ENCODE measurements at regions not wholly inside any gene's neighbourhood (a gene's known extent, or its start where the extent isn't known, plus 50 kb on each side); places are given as distances from the start of the nearest gene placed in this dataset.

- no peak for TF ChIP-seq GATA2 (IDR thresholded peaks at IDR 0.05; ENCODE audit: low read depth, low read length)
- no peak for TF ChIP-seq GATA3 (IDR thresholded peaks at IDR 0.05; ENCODE audit: low read depth, low read length)
Observed at GRCh38 chr5:155402927-155403640, 389.5 kb downstream of the KIF4B start.

All from SH-SY5Y (cell line).